GM19240 (cell line): ENCODE measurements at regions not wholly inside any gene's neighbourhood (a gene's known extent, or its start where the extent isn't known, plus 50 kb on each side); places are given as distances from the start of the nearest gene placed in this dataset.
"Not testable (repeated sequence)": the region's sequence is repeated elsewhere in the genome, so short reads cannot be mapped to it uniquely, and the experiment has no call there.

Source experiments
- DNase-seq: peaks from one replicate; pipeline ENCODE4 v3.0.0; 2011; ENCODE audit warnings: low spot score; ENCODE audit not compliant: insufficient read length

GRCh38 chr1:116292929-116293725 lies 79.9 kb upstream of the ATP1A1 start:
- no peak for DNase-seq

DNA sequence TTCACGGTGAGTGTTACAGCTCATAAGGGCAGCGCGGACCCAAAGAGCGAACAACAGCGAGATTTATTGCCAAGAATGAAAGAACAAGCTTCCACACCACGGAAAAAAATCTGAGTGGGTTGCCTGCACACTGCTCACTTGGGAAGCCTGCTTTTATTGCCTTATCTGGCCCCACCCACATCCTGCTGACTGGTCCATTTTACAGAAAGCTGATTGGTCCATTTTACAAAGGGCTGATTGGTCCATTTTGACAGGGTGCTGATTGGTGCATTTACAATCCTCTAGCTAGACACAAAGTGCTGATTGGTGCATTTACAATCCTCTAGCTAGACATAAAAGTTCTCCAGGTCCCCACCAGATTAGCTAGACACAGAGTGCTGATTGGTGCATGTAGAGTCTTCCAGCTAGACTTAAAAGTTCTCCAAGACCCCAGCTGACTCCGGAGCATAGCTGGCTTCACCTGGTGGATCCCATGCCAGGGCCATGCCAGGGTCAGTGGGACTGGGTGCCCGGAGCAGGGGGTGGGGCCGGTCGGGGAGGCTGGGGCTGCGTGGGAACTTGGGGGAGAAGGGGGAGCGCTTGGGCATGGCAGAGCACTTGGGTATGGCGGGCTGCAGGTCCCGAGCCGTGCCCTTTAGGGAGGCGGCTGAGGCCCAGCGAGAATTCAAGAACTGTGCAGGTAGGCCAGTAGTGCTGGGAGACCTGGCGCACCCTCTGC lies 75.4 kb upstream of the ATP1A1 start:
- no peak for DNase-seq

GRCh38 chr1:116298213-116298579 lies 74.8 kb upstream of the ATP1A1 start:
- not testable (repeated sequence) for DNase-seq

GRCh38 chr1:116298746-116299145 lies 74.3 kb upstream of the ATP1A1 start:
- no peak for DNase-seq

- DNase-seq: no peak
Observed at GRCh38 chr1:116299248-116299647, 73.8 kb upstream of the ATP1A1 start.

GRCh38 chr1:116302281-116302680 lies 70.8 kb upstream of the ATP1A1 start:
- DNase-seq: no peak

DNA sequence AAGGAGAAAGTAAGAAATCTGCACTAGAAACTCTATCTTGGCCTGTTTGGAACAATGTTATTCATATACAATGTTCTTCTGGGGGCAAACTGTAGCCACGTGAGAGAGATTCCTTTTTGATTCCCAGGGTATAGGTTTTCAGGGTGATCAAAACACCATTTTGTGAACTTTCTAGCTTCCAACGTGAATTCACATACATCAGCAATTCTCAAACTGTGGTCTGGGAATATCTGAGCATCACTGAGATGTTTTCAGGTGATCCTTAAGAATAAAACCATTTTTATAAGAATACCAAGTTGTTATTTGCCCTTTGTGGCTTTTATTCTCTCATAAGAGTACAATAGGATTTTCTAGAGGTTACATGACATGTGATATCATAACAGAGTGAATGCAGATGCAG lies 66.9 kb upstream of the ATP1A1 start:
- no peak for DNase-seq

DNA sequence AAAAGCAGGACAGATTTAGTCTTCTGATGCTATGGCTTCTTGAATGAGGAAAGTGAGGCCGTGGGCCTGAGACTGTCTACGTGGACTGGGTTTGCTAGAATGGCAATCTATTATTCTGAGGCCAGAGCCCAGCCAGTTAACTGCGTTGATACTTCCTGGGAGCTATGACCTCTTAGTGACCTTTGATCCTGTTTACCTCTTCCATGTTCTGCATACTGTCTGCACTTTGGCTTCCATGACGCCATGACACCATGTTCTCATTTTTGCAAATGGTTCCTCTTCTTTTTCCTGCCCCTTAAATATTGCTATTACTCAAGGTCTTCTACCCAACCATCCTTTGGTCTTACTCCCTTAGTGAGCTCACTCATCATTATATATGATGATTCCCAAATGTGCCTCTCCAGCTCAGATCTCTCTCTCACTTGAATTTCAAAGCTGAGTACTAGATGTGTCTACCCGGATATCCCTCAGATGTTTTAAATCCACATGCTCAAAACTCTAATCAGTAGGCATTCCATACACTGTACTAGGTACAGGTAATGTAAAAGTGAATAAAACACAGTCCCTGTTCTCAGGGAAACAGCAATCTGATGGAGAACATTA lies 66.1 kb upstream of the ATP1A1 start:
- no peak for DNase-seq

- no peak for DNase-seq
Observed at GRCh38 chr1:116308276-116308675, 64.8 kb upstream of the ATP1A1 start.

- DNase-seq: no peak
Observed at GRCh38 chr1:116309090-116309870, 63.8 kb upstream of the ATP1A1 start.

- no peak for DNase-seq
Observed at GRCh38 chr1:116310180-116310579, 62.9 kb upstream of the ATP1A1 start.

GRCh38 chr1:116311193-116311592 lies 61.9 kb upstream of the ATP1A1 start:
- DNase-seq: no peak

GRCh38 chr1:116311756-116312680 lies 61.0 kb upstream of the ATP1A1 start:
- no peak for DNase-seq

- DNase-seq: no peak
Observed at GRCh38 chr1:116312681-116313069, 60.4 kb upstream of the ATP1A1 start.

DNA sequence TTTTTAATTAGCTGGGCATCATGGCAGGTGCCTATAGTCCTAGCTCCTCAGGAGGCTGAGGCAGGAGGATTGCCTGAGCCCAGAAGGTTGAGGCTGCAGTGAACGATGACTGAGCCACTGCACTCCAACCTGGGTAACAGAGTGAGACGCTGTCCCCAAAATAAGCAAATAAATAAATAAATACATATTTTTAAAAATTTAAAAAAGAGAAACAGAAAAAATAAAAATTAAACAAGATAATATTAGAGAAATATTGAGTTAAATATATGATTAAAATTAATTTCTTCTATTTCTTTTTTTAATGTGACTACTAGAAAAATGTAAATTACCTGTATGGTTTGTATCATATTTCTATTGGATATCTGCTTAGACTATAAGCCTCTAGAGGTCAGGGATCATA lies 59.3 kb upstream of the ATP1A1 start:
- no peak for DNase-seq

DNA sequence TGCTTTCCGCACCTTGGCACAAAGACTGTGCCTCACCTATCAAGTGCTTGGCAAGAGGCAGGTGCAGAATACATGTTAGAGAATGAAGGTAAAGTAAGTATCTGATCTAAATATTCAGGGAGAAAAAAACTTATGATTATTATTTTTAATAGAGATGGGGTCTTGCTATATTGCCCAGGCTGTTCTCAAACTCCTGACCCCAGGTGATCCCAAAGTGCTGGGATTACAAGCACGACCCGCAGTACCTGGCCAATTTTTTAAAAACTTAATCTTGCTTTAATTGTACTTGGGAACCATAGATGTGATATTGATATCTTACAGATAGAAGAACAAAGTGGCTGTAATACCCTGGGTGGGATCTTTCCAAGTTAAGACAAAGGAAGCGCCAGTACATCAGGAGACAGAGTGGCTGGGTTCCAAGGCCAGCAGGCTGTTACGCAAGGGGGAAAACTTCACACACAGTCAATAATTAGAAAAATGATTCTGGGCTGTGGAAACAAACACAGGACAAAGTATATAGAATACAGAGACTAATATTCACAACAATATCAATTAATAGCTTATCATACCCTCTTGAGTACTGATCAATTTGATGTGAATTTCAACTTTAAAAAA lies 58.6 kb upstream of the ATP1A1 start:
- no peak for DNase-seq

DNA sequence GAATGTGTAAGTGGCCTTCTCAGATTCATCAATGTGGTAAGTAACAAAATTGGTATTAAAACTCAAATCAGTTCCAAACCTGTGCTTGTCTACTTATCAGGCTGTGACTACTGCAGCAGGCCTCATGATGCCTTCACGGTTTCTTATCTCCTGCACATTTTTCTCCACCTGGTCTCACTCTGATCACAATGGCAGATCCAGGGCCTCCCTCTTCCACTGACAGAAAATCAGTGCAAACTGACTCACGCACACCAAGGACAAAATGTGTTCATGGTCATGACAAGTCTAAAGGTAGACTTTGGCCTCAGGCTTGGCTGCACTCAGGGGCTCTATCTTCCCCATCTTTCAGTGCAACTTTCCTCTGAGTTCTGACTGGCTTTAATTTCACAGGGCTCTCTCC lies 56.7 kb upstream of the ATP1A1 start:
- no peak for DNase-seq

DNA sequence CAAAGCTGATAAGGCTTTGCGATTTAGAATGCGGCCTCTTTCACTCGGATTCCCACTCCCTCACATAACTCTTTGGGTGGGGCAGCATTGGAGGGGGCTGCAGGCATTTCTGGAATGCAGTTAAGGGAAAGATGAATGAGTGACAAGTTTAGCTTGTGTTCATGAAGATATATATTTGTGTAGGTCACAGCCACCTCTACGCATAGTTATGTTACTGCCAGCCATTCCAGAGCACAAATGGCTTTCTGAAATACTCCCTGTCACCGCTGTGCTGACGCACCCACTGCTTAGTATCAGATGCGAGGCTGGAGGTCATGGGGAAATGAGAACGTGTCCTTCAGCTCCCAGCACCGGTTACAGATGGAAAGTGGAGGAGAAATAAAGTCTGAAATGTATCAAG lies 54.1 kb upstream of the ATP1A1 start:
- DNase-seq: no peak

DNA sequence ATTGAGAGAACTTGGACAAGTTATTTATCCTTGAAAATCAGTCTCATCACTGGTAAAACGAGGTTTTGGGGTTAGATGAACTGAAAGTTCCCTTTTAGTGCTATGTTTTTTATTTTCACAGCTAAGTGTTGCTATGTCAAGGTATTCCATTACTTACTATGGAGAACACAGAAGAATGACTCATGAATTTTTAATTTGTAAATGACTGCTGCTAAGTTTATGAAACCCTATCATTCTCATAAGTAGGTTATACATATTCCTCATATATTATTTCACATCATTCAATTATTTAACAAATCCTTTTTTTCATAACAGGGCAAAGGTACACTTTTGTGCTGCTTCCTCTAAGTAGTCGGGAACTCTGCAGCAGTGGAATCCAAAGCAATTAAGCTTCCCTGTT lies 52.2 kb upstream of the ATP1A1 start:
- no peak for DNase-seq

DNA sequence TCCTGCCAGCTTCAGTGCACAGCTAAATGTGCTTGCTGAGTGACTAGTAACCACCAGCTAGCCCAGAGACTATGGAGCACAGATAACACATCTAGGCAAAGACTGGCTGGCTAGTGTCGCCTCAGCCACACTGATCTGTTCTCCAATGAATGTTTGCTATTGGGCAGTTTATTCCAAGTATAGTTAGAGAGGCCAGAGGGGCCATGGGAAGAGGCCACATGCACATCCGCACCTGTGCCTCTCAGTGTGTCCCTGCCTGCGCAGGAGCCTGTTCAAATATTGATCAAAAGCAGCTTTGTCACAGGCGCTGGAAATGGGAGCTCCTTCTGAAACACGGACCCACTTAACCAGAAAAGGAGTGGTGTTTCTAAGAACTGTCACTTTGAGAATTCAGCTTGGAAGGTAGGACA lies 51.3 kb upstream of the ATP1A1 start:
- DNase-seq: no peak
